ENCODE measurements at regions not wholly inside any gene's neighbourhood (a gene's known extent, or its start where the extent isn't known, plus 50 kb on each side); places are given as distances from the start of the nearest gene placed in this dataset.

DNA sequence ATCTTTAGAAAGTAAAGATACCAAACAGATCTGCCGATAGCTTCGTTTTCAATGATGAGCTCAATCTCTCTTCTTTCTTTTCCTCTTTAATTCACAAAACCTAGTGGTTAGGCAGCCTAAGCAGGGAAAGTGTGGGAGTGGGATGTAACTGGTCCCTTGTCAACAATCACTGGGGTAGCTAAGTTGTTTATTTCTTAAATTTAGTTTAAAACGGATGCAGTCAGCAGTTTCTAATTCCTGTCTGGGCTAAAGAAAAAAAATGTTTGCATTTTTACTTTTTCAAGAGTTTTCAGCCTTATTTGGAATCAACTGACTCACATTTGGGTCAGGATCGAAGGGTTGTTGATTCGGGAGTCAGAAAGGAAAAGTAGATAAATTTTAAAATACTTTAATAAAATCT, 137.7 kb upstream of the TACR1 start:
- Mint-ChIP-seq H3K27ac (no peak overlapping the region), H3K4me3 (no peak overlapping the region), H3K4me1 (no peaks in the 10 kb centered on the region), H3K36me3 (no peaks in the 10 kb centered on the region), H3K27me3 (peaks cover 0 to 4% (median 0%) of the 10 kb centered on the region in 3 donors), H3K9me3 (peaks cover 0 to 1% (median 0%) of the 10 kb centered on the region in 7 donors)
- ATAC-seq (ENCODE audit: low read depth in 2 of 2) (no peak), DNase-seq (no peak)

GRCh38 chr2:75336451-75336850, 137.1 kb upstream of the TACR1 start:
- Mint-ChIP-seq H3K4me1 (no peaks in the 10 kb centered on the region), H3K36me3 (no peaks in the 10 kb centered on the region), H3K9me3 (peaks cover 0 to 1% (median 0%) of the 10 kb centered on the region in 7 donors), H3K27me3 (peaks cover 0 to 4% (median 0%) of the 10 kb centered on the region in 3 donors), H3K27ac (no peak overlapping the region), H3K4me3 (no peak overlapping the region)
- ATAC-seq (ENCODE audit: low read depth in 2 of 2) (no peak), DNase-seq (no peak)

- Mint-ChIP-seq H3K4me3 (no peak overlapping the region), H3K27me3 (peaks cover 0 to 4% (median 3%) of the 10 kb centered on the region in 3 donors), H3K27ac (no peak overlapping the region), H3K9me3 (peaks cover 0 to 3% (median under 1%) of the 10 kb centered on the region in 7 donors), H3K4me1 (no peaks in the 10 kb centered on the region), H3K36me3 (no peaks in the 10 kb centered on the region)
- DNase-seq (no peak), ATAC-seq (ENCODE audit: low read depth in 2 of 2) (no peak)
Observed at GRCh38 chr2:75334076-75334475, 134.8 kb upstream of the TACR1 start.

DNA sequence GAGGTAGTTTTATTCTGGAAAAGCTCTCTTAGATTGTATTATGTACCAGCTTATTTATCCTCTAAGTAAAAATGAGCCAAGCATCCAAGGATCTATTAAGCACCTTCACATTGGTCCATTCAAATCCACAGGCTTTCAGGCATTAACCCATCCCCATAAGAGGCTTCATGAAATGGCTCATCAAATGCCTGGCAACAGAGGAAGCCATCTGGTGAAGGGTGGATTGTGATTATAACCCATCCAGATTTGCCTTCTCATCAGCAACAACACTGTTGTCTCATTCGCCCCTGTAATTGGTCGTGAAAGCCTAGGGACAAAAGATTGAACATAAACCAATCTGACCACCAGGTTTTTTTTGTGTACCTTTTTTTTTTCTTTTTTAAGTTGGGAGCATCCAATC, 134.3 kb upstream of the TACR1 start:
- H3K4me3 Mint-ChIP-seq: no peak overlapping the region
- H3K27ac Mint-ChIP-seq: no peak overlapping the region
- no peak for ATAC-seq (ENCODE audit: low read depth in 2 of 2)
- H3K4me1 Mint-ChIP-seq: no peaks in the 10 kb centered on the region
- H3K36me3 Mint-ChIP-seq: no peaks in the 10 kb centered on the region
- no peak for DNase-seq
- H3K9me3 Mint-ChIP-seq: peaks cover 0 to 3% (median 1%) of the 10 kb centered on the region in 7 donors
- H3K27me3 Mint-ChIP-seq: peaks cover 0 to 7% (median 4%) of the 10 kb centered on the region in 3 donors

- Mint-ChIP-seq H3K27me3 (peaks cover 0 to 12% (median 4%) of the 10 kb centered on the region in 3 donors), H3K27ac (peak overlapping the region in 1 of 6 donors; percentile 52), H3K36me3 (no peaks in the 10 kb centered on the region), H3K4me3 (no peak overlapping the region), H3K9me3 (peaks cover 0 to 3% (median 1%) of the 10 kb centered on the region in 7 donors), H3K4me1 (peaks cover 0 to 12% (median 0%) of the 10 kb centered on the region in 3 donors)
- no peak for DNase-seq
- ATAC-seq (ENCODE audit: low read depth in 2 of 2): no peak
Observed at GRCh38 chr2:75328156-75328555, 128.8 kb upstream of the TACR1 start.

GRCh38 chr2:75327334-75327733, 128.0 kb upstream of the TACR1 start:
- Mint-ChIP-seq H3K4me3 (no peak overlapping the region), H3K4me1 (peaks cover 0 to 12% (median 0%) of the 10 kb centered on the region in 3 donors), H3K36me3 (no peaks in the 10 kb centered on the region), H3K9me3 (peaks cover 0 to 3% (median 1%) of the 10 kb centered on the region in 7 donors), H3K27me3 (peaks cover 0 to 12% (median 4%) of the 10 kb centered on the region in 3 donors), H3K27ac (peak overlapping the region in 1 of 6 donors; percentile 16)
- DNase-seq: no peak
- ATAC-seq (ENCODE audit: low read depth in 2 of 2): no peak

GRCh38 chr2:75326645-75327044, 127.3 kb upstream of the TACR1 start:
- peaks cover 0 to 12% (median 0%) of the 10 kb centered on the region in 3 donors for H3K4me1 Mint-ChIP-seq
- peak overlapping the region in 1 of 6 donors; percentile 16 for H3K27ac Mint-ChIP-seq
- H3K27me3 Mint-ChIP-seq: peaks cover 0 to 12% (median 4%) of the 10 kb centered on the region in 3 donors
- peaks cover 0 to 3% (median 0%) of the 10 kb centered on the region in 7 donors for H3K9me3 Mint-ChIP-seq
- no peak for ATAC-seq (ENCODE audit: low read depth in 2 of 2)
- no peaks in the 10 kb centered on the region for H3K36me3 Mint-ChIP-seq
- H3K4me3 Mint-ChIP-seq: no peak overlapping the region
- no peak for DNase-seq

DNA sequence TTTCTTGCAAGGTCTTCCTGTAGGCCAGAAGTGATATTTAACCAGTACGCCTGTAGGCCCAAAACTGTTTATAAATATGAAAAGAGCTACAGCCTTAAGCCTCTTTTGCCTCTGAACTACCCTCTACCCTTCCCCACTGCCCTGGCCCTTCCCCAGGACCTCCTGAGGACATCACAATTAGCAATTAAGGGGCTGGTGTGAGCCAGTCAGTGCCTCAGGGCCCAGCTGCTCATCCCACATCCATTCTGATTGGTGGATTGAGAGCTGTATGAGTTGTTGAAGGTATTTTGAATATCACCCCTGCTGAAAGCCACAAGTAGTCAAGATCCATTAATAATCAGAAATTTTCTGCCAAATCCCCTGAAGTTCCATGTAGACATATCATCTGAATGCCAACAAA, 126.3 kb upstream of the TACR1 start:
- Mint-ChIP-seq H3K36me3 (no peaks in the 10 kb centered on the region), H3K9me3 (peaks cover 0 to 3% (median 0%) of the 10 kb centered on the region in 7 donors), H3K4me3 (no peak overlapping the region), H3K27me3 (peaks cover 0 to 12% (median 4%) of the 10 kb centered on the region in 3 donors), H3K4me1 (peaks cover 0 to 12% (median 0%) of the 10 kb centered on the region in 3 donors), H3K27ac (no peak overlapping the region)
- DNase-seq (no peak), ATAC-seq (ENCODE audit: low read depth in 2 of 2) (no peak)

- Mint-ChIP-seq H3K9me3 (peaks cover 0 to 3% (median 0%) of the 10 kb centered on the region in 7 donors), H3K27ac (no peak overlapping the region), H3K4me3 (no peak overlapping the region), H3K27me3 (peaks cover 0 to 12% (median 4%) of the 10 kb centered on the region in 3 donors), H3K4me1 (peaks cover 0 to 12% (median 0%) of the 10 kb centered on the region in 3 donors), H3K36me3 (no peaks in the 10 kb centered on the region)
- ATAC-seq (ENCODE audit: low read depth in 2 of 2) (no peak), DNase-seq (no peak)
Observed at GRCh38 chr2:75324861-75325284, 125.6 kb upstream of the TACR1 start.

GRCh38 chr2:75324141-75324540, 124.8 kb upstream of the TACR1 start:
- H3K36me3 Mint-ChIP-seq: no peaks in the 10 kb centered on the region
- H3K27me3 Mint-ChIP-seq: peaks cover 0 to 9% (median 4%) of the 10 kb centered on the region in 3 donors
- H3K4me3 Mint-ChIP-seq: no peak overlapping the region
- H3K4me1 Mint-ChIP-seq: peaks cover 0 to 12% (median 0%) of the 10 kb centered on the region in 3 donors
- H3K9me3 Mint-ChIP-seq: peaks cover 0 to 3% (median 0%) of the 10 kb centered on the region in 7 donors
- H3K27ac Mint-ChIP-seq: no peak overlapping the region
- DNase-seq (no peak), ATAC-seq (ENCODE audit: low read depth in 2 of 2) (no peak)

- ATAC-seq (ENCODE audit: low read depth in 2 of 2): no peak
- H3K27ac Mint-ChIP-seq: peak overlapping the region in 1 of 6 donors; percentile 49
- H3K36me3 Mint-ChIP-seq: no peaks in the 10 kb centered on the region
- H3K4me3 Mint-ChIP-seq: no peak overlapping the region
- H3K4me1 Mint-ChIP-seq: peaks cover 0 to 12% (median 0%) of the 10 kb centered on the region in 3 donors
- H3K9me3 Mint-ChIP-seq: no peaks in the 10 kb centered on the region
- no peak for DNase-seq
- peaks cover 0 to 11% (median under 1%) of the 10 kb centered on the region in 3 donors for H3K27me3 Mint-ChIP-seq
Observed at GRCh38 chr2:75321599-75321922, 122.2 kb upstream of the TACR1 start.

DNA sequence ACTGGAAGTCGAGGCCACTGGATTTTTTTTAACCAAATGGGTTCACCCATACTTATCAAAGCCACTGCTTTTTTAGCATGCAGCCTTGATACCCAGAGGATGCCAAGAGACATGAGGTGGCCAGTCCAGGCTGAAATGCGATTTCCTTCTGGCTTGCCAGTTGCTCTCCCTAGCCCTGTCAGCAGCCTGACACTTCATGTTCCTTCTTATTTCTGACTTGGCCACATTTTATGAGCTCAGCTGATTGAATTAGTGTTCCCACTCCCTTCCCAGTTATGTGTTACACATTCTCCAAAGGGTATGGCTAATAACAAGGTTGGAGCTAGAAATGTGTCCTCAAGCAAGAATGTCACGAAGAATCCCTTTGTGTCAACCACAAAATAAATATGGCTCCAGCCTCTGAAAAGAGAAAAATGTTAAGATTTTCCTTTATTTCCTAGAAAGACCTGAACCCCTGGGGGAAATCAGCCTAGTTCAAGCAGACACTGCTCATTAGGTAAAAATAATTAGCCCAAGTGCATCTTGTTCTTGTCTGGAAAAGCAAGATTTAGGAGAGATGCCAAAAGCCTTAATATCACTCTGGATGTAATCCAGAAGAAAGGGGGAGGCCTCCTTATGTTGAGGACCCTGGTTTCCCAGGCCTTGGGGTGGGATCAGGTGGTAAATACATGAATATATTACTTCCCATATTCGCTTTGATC, 121.7 kb upstream of the TACR1 start:
- ATAC-seq (ENCODE audit: low read depth in 2 of 2) (no peak), DNase-seq (no peak)
- peaks cover 0 to 11% (median 0%) of the 10 kb centered on the region in 3 donors for H3K27me3 Mint-ChIP-seq
- no peak overlapping the region for H3K4me3 Mint-ChIP-seq
- H3K27ac Mint-ChIP-seq: peak overlapping the region in 1 of 6 donors; percentile 49
- H3K9me3 Mint-ChIP-seq: no peaks in the 10 kb centered on the region
- H3K36me3 Mint-ChIP-seq: no peaks in the 10 kb centered on the region
- peaks cover 0 to 12% (median 0%) of the 10 kb centered on the region in 3 donors for H3K4me1 Mint-ChIP-seq

- H3K36me3 Mint-ChIP-seq: no peaks in the 10 kb centered on the region
- peaks cover 0 to 11% (median 0%) of the 10 kb centered on the region in 3 donors for H3K27me3 Mint-ChIP-seq
- no peaks in the 10 kb centered on the region for H3K9me3 Mint-ChIP-seq
- no peak overlapping the region for H3K4me3 Mint-ChIP-seq
- DNase-seq: no peak
- H3K4me1 Mint-ChIP-seq: peaks cover 0 to 4% (median 0%) of the 10 kb centered on the region in 3 donors
- no peak for ATAC-seq (ENCODE audit: low read depth in 2 of 2)
- no peak overlapping the region for H3K27ac Mint-ChIP-seq
Observed at GRCh38 chr2:75319951-75320350, 120.6 kb upstream of the TACR1 start.

GRCh38 chr2:75317802-75318201, 118.5 kb upstream of the TACR1 start:
- Mint-ChIP-seq H3K27ac (no peak overlapping the region), H3K4me1 (no peaks in the 10 kb centered on the region), H3K36me3 (no peaks in the 10 kb centered on the region), H3K4me3 (no peak overlapping the region), H3K9me3 (no peaks in the 10 kb centered on the region), H3K27me3 (peaks cover 0 to 11% (median 0%) of the 10 kb centered on the region in 3 donors)
- ATAC-seq (ENCODE audit: low read depth in 2 of 2) (no peak), DNase-seq (no peak)

Measured in naive B cell (primary cell).